HG03175 (cell line): ENCODE measurements at regions not wholly inside any gene's neighbourhood (a gene's known extent, or its start where the extent isn't known, plus 50 kb on each side); places are given as distances from the start of the nearest gene placed in this dataset.

Source experiments
- ATAC-seq: cut with Tn5 transposase; IDR thresholded peaks from one replicate; pipeline ENCODE4 v1.9.1; 2021; ENCODE audit warnings: mild to moderate bottlenecking, moderate library complexity; ENCODE audit not compliant: unreplicated experiment

DNA sequence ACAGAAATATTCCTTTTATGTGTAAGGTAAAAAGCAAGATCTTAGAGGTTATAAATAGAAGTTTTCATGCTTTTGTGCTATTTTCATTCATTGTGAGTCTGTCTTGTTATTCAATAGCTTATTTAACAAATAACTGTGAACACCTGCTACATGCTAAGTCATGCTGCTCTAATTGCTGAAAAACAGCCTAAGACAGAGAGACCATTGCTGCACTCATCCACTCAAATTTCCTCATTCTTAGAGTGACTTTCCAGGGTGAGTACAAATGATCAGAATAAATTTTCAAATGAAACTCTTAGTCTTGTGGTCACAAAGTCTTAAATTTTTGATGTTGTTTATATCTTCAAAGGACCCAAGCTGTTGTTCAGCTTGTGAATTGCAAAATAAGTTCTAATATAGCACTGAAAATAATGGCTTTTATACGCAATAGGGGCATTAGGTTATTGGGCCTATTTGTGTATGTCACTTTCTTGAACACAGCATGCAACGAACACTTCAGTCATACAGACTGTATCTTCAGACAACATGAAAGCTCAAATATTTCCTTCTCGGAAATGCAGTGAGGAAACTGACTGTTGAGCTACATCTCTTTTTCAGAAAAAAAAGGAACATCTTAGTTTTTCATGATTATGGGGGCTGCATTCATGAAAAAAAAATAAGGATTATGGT, 247.9 kb upstream of the PCDH15 start:
- ATAC-seq = no peak

GRCh38 chr10:55043540-55043939, 242.5 kb upstream of the PCDH15 start:
- no peak for ATAC-seq

- ATAC-seq = no peak
These were observed 232.0 kb upstream of the PCDH15 start for GRCh38 chr10:55033061-55033460.

- ATAC-seq = no peak
These were observed 223.7 kb upstream of the PCDH15 start for GRCh38 chr10:55024713-55025112.

GRCh38 chr10:55019439-55019838, 218.4 kb upstream of the PCDH15 start:
- no peak for ATAC-seq

- ATAC-seq = no peak
These were observed 212.3 kb upstream of the PCDH15 start for GRCh38 chr10:55013318-55013717.

- ATAC-seq = no peak
These were observed 201.4 kb upstream of the PCDH15 start for GRCh38 chr10:55002420-55002819.

DNA sequence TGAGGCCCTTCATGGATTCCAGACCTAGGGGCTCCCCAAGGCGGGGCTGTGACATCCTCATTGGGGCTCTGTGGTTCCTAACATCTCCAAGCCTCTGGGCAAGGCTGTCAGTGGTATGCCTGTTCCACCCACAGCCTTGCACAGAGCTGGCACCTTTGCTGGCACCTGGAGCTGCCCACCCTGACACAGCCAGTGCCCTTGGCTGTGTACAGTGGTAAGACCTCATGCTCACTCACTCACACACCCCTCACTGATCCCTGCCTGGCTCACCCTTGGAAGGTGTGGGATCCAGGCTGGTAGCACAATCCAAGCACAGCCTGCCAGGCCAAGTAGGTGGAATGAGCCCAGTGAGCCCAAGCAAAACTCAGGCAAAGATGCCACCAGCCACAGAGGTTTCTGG, 200.4 kb upstream of the PCDH15 start:
- no peak for ATAC-seq

DNA sequence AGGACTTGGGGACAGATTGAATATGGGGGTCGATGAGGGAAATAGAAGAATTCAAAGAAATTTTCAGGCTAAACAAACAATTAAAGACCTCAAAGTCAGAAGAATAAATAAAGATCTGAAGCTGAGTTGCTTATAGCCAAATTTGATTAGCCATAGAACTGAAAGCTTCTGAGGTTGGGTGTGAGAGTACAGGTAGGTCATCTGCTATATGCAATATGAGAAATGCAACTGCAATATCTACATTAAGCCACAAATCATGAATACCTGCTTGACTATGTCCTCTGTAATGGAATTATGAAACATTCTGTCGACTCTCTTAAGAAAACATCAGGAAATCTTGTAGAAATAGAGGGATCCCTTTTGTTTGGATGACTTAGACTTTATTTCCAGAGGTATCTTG, 192.1 kb upstream of the PCDH15 start:
- no peak for ATAC-seq

DNA sequence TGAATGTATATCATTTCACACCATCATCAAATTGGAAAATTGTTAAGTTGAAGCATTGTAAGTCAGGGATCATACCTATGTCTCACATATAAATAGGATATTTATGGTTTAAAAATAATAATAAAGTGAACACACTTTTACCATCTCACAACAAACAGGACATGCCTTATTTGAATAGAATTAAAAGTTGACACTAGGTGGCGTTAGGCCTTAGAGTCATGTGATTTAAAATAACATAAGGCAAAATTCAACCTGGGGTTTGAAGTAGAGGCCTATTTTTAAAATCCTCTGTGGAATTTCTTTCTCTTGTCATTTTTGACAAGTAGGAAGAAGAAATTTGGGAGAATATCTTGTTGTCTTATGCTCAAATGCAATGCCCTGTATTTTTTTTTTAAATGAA, 184.7 kb upstream of the PCDH15 start:
- ATAC-seq = peak; percentile 51

DNA sequence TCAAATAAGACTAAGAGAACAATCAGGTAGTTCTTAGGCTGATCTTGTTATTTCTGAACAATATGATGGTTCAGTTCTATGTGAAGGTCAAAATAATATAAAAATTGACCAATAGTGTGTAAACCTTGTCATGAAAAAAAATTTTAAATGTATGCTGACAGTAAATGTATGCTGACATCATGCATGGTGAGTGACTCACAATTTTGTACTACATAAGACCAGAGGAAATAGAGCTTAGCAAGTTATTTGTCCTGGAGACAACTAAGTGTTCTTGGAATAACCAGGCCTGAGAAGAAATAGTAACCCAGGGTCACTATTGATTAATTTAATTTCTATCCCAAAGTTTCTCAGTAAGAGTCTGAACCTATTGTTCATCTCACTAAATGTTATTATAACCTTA, 182.2 kb upstream of the PCDH15 start:
- ATAC-seq = no peak

DNA sequence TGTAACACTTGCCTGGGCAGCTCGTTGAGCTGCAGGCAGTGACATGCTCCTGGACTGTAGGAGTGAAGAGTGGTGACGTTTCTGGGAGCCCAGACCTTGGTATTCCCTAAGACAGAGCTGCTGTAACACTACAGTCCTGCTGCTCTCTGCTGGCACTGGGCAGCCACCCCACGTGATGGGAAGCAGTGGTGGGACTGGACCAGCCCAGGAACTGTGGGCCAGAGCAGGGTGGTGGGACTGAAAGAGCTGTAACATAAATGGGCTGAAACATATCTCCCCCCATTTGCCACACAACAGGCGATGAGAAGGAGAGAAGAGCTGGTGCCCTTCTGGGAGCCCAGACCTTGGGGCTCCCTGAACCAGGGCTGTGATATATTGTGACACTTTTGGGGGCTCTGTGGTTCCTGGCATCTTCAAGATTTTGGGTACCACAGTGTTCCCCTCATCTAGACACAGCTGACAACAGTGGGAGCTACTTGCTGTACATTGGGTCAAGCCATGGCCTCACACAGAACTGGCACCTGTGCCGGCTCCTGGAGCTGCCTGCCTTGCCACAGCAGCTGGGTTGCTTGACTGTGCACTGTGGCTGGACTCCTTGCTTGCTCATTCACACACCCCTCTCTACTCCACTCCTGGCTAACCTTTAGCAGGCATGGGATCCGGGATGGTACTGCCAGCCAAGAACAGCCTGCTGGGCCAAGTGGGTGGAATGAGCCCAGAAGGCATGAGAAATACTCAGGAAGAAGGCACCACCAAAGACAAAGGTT, 161.3 kb upstream of the PCDH15 start:
- ATAC-seq = no peak

DNA sequence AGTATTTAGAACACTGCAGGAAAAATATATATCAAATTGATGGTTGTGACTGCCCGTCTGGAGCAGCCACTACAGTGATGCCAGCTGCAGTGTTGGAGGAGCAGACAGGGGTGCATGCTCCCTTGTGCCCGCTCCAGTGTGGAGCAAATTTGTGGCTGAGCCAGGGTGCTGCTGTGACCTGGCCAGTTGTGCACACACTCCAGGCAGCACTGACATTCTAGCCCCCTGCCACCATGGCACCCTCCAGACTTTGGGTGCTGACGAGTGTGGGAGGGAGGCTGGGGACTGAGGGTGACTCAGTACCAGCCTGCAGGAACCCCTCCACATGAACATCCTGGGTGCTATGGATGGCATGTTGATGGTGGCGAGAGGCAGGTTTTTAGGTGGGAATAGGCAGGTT, 160.0 kb upstream of the PCDH15 start:
- ATAC-seq = no peak

- ATAC-seq = no peak
These were observed 157.8 kb upstream of the PCDH15 start for GRCh38 chr10:54958844-54959243.

DNA sequence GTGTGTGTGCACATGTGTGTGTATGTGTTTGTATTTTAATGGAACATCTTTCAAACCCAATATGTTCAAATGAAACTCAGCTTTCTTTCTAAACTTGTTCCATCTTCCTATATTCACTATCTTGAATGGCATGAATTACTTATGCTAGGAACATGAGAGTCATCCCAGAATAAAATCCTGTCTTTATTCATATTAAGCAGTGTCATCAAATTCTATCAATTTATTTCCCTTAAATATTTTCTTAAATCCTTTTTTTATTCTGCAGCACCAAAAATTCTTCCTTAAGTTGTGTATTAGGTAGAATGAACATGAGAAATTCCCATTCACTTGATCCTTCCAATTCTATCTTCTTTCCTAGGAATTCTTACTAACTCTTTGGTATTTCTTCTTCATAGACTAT, 146.6 kb upstream of the PCDH15 start:
- no peak for ATAC-seq

DNA sequence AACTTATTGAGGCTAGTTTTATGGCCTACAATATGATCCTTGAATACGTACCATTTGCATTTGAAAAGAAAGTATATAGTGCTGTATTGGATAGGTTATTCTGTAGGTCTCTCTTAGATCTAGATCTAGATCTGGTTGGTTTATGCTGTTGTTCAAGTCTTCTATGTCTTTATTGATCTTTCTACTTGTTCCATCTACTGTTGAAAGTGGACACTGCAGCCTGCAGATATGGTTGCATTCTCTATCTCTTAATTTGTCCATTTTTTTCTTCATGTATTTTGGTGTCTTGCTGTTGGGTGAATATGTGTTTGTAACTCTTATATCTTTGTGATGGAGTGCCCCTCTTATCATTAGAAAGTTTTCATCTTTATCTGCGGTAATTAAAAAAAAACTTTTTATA, 139.4 kb upstream of the PCDH15 start:
- ATAC-seq = no peak

- no peak for ATAC-seq
These were observed 113.0 kb upstream of the PCDH15 start for GRCh38 chr10:54914049-54914448.

DNA sequence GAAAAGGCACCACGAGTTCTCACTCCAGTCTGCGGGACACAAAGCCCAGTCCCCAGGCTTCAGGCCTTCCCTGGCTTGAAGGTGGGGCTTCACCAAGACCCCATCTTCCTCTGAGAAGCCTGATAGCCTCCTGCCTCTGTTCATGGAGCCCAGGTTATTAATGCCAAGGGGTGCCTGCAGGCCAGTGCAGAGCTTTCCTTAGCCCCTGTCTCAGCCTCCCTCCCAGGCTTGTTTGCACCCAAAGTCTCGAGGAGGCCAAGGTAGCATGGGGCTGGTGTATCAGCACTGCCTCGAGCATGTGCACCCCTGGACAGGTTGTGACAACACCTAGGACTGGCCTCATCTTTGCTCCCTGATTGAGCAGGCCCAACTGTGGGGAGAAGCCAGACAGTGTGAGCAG, 108.1 kb upstream of the PCDH15 start:
- ATAC-seq = no peak

DNA sequence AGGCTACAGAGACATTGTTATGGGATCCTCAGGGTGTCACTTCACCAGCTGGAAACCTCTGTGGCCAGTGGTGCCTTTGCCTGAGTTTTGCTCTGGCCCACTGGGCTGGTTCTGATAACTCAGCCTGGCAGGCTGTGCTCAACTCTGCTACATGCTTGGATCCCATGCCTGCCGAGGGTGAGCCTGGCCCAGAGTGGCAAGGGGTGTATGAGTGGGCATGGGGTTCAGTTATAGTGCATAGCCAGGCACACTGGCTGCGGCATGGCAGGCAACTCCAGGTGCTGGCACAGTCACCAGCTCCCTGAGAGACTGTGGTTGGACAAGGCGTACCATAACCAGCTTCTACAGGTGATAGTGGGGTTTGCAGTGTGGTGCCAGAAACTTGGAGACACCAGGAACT, 107.0 kb upstream of the PCDH15 start:
- ATAC-seq = no peak

GRCh38 chr10:54906940-54907339, 105.9 kb upstream of the PCDH15 start:
- ATAC-seq = no peak

GRCh38 chr10:54905578-54906192, 104.7 kb upstream of the PCDH15 start:
- ATAC-seq = no peak

- ATAC-seq = no peak
These were observed 103.8 kb upstream of the PCDH15 start for GRCh38 chr10:54904833-54905232.
